ENCODE measurements at regions not wholly inside any gene's neighbourhood (a gene's known extent, or its start where the extent isn't known, plus 50 kb on each side); places are given as distances from the start of the nearest gene placed in this dataset.
"Not testable (repeated sequence)": the region's sequence is repeated elsewhere in the genome, so short reads cannot be mapped to it uniquely, and the experiment has no call there.

GRCh38 chr16:87007907-87008306 is 309.3 kb downstream of the C16orf95 start:
- no peak for DNase-seq (ENCODE audit: extremely low read depth, low read depth, low spot score)

GRCh38 chr16:87008664-87009063 is 308.5 kb downstream of the C16orf95 start:
- no peak for DNase-seq (ENCODE audit: extremely low read depth, low read depth, low spot score)

GRCh38 chr16:87012954-87013938 is 303.9 kb downstream of the C16orf95 start:
- no peak for DNase-seq (ENCODE audit: extremely low read depth, low read depth, low spot score)

GRCh38 chr16:87014112-87014511 is 303.1 kb downstream of the C16orf95 start:
- no peak for DNase-seq (ENCODE audit: extremely low read depth, low read depth, low spot score)

- no peak for DNase-seq (ENCODE audit: extremely low read depth, low read depth, low spot score)
Observed at GRCh38 chr16:87015021-87015420, 302.2 kb downstream of the C16orf95 start.

GRCh38 chr16:87016046-87017035 is 300.9 kb downstream of the C16orf95 start:
- DNase-seq (ENCODE audit: extremely low read depth, low read depth, low spot score) = no peak

GRCh38 chr16:87017371-87018012 is 299.7 kb downstream of the C16orf95 start:
- peak; percentile 84 for DNase-seq (ENCODE audit: extremely low read depth, low read depth, low spot score)

GRCh38 chr16:87025676-87026075 is 291.5 kb downstream of the C16orf95 start:
- DNase-seq (ENCODE audit: extremely low read depth, low read depth, low spot score) = no peak

- DNase-seq (ENCODE audit: extremely low read depth, low read depth, low spot score) = no peak
Observed at GRCh38 chr16:87027056-87027616, 290.1 kb downstream of the C16orf95 start.

GRCh38 chr16:87028481-87029320 is 288.5 kb downstream of the C16orf95 start:
- no peak for DNase-seq (ENCODE audit: extremely low read depth, low read depth, low spot score)

GRCh38 chr16:87032554-87032953 is 284.6 kb downstream of the C16orf95 start:
- DNase-seq (ENCODE audit: extremely low read depth, low read depth, low spot score) = no peak

- DNase-seq (ENCODE audit: extremely low read depth, low read depth, low spot score) = no peak
Observed at GRCh38 chr16:87033021-87033471, 284.1 kb downstream of the C16orf95 start.

GRCh38 chr16:87033541-87034300 is 283.5 kb downstream of the C16orf95 start:
- DNase-seq (ENCODE audit: extremely low read depth, low read depth, low spot score) = no peak

GRCh38 chr16:87034317-87034716 is 282.9 kb downstream of the C16orf95 start:
- no peak for DNase-seq (ENCODE audit: extremely low read depth, low read depth, low spot score)

- no peak for DNase-seq (ENCODE audit: extremely low read depth, low read depth, low spot score)
Observed at GRCh38 chr16:87035053-87035452, 282.1 kb downstream of the C16orf95 start.

GRCh38 chr16:87037012-87037411 is 280.2 kb downstream of the C16orf95 start:
- DNase-seq (ENCODE audit: extremely low read depth, low read depth, low spot score) = no peak

- not testable (repeated sequence) for DNase-seq (ENCODE audit: extremely low read depth, low read depth, low spot score)
Observed at GRCh38 chr16:87038528-87038927, 278.7 kb downstream of the C16orf95 start.
